Testis (tissue), 2 donors: ENCODE measurements at regions not wholly inside any gene's neighbourhood (a gene's known extent, or its start where the extent isn't known, plus 50 kb on each side); places are given as distances from the start of the nearest gene placed in this dataset.
"Not testable (repeated sequence)": the region's sequence is repeated elsewhere in the genome, so short reads cannot be mapped to it uniquely, and the experiment has no call there.

ENCODE experiments used
- DNase-seq: peaks from one replicate; pipeline ENCODE4 v3.0.0-alpha.2; 2019
- H3K27ac ChIP-seq, 2 donors: fragments of 200-600 bp; sonication (generic); one replicate each; pipeline ENCODE4 v1.5.1; 2019
- H3K27me3 ChIP-seq: fragments of 200-600 bp; sonication (generic); one replicate; pipeline ENCODE4 v1.5.1; 2019
- H3K36me3 ChIP-seq: fragments of 200-600 bp; sonication (generic); one replicate; pipeline ENCODE4 v1.5.1; 2017; ENCODE audit warnings: low read depth; ENCODE audit errors: missing control alignments
- H3K4me1 ChIP-seq: fragments of 200-600 bp; sonication (generic); one replicate; pipeline ENCODE4 v1.5.1; 2019
- H3K4me3 ChIP-seq, 2 donors: fragments of 200-600 bp; sonication (generic); one replicate each; pipeline ENCODE4 v1.5.1; 2017 to 2019
- H3K9me3 ChIP-seq: fragments of 200-600 bp; sonication (generic); one replicate; pipeline ENCODE4 v1.5.1; 2017
- POLR2A ChIP-seq: fragments of 450-650 bp; IDR thresholded peaks from one replicate; pipeline ENCODE4 v1.6.1; 2017; ENCODE audit warnings: antibody characterized with exemption, mild to moderate bottlenecking, moderate library complexity
- WGBS, 2 donors: methylation state at CpG; one replicate each; pipeline ENCODE4 v1.1.5; 2018; 5-methylcytosine and 5-hydroxymethylcytosine counted together
- intact Hi-C: fragments of 100-400 bp; cut with DNase I; formaldehyde crosslinking; loops from one replicate; pipeline ENCODE4 v1.15.1; 2023; ENCODE audit warnings: low total_unique reads
- TF ChIP-seq, protein P1 (sequence below), 3 experiments: fragments of 450-650 bp in 2 of 3; fragments of 200-600 bp in 1 of 3; sonication (generic) in 1 of 3; IDR thresholded peaks; one replicate each; pipeline ENCODE4 v1.5.1; 2016 to 2019; ENCODE audit warnings: antibody characterized with exemption in 3 of 3, mild to moderate bottlenecking in 2 of 3, moderate library complexity in 1 of 3

DNA sequence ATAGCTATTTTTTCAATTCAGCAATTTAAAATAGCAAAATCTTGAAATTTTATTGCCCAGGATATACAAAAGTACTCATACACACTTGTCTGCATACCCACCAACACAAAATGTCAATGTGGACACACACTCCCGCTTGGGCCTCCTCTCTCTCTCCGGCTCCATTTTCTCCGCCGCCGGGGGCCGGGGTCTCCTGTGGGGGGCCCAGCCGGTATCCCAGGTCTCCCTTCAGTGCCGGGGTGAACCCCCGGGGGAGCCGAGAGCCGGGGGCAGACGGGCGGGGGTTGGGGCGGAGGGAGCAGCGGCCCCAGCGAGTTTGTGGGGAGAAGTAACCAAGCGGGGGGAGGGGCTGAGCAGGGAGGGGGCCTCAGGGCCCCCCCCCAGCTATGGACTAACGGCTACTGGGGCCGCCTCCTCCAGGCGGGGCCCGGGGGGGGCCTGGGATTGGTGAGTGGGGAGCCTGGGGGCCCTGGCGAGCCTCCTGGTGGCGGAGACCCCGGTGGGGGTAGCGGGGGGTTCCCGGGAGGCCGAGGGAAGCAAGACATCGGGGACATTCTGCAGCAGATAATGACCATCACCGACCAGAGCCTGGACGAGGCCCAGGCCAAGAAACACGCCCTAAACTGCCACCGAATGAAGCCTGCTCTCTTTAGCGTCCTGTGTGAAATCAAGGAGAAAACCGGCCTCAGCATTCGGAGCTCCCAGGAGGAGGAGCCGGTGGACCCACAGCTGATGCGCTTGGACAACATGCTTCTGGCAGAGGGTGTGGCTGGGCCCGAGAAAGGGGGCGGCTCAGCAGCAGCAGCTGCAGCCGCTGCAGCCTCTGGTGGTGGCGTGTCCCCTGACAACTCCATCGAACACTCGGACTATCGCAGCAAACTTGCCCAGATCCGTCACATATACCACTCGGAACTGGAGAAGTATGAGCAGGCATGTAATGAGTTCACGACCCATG is 56.6 kb downstream of the CHST2 start:
- H3K4me1 ChIP-seq, intact Hi-C loops, H3K9me3 ChIP-seq, H3K27me3 ChIP-seq, H3K36me3 ChIP-seq, DNase-seq, H3K27ac ChIP-seq: not testable (repeated sequence)
- H3K4me3 ChIP-seq, result peak overlapping the region in 1 of 2 donors; percentile 9
- 76 to 79% methylated on average over 17 to 31 of the region's 47 CpGs for WGBS, 2 donors

DNA sequence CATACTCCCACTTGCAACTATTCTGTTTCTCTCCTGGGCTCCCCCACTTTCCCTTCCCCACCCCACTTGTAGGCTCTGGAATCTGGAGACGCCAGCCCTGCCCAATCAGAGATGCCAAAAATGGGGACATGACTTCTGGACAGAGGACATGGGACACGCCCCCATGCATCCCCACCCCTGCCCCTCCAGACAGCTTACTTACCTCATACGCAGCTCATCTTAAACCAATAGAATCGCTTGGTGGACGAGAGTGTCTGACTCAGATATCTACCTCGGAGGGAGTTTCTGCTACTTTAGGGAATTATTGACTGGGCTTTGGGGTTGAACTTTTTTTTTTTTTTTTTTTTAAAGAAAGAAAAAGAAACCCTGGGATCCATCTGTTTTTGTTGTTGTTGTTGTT is 58.4 kb downstream of the CHST2 start:
- H3K27ac ChIP-seq, intact Hi-C loops, H3K4me1 ChIP-seq, DNase-seq, H3K27me3 ChIP-seq, H3K9me3 ChIP-seq, H3K4me3 ChIP-seq, H3K36me3 ChIP-seq: not testable (repeated sequence)
- WGBS, 2 donors, result 63 to 67% methylated on average over 6 of the region's 6 CpGs

DNA sequence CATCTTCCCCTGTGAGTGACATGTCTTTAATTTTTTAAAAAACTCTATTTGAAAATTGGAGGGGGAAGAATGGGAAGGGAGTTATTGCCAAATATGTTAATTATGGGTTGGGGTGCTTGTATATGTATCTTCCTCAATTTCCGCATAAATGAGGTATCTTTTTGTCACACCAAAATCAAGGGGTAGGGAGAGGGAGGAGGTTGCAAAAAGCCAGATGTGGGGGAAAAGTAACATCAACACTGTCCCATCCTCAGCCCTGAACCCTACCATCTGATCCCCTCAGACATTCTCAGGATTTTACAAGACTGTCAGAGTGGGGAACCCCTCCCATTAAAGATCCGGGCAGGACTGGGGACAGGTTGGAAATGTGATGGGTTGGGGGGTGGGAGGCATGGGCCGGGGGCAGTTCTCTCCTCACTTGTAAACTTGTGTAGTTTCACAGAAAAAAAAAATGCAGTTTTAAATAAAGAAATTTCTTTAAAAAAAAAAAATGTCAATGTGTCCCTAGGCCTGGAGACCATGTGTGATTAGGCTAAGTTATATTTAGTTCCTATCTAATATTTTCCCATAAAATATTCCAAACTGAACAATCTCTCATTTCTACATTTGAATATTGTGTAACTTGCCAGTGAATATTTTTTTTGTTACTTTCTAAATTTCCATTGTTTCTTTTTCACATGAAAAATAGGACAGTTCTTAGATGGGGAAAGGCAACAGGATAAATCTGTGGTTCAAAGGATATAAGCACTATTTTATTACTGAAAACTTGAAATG is 59.4 kb downstream of the CHST2 start:
- WGBS, 2 donors, result 76 to 78% methylated on average over 3 of the region's 3 CpGs
- H3K36me3 ChIP-seq, H3K4me1 ChIP-seq, H3K9me3 ChIP-seq, DNase-seq, intact Hi-C loops, H3K4me3 ChIP-seq, H3K27me3 ChIP-seq, H3K27ac ChIP-seq: not testable (repeated sequence)

DNA sequence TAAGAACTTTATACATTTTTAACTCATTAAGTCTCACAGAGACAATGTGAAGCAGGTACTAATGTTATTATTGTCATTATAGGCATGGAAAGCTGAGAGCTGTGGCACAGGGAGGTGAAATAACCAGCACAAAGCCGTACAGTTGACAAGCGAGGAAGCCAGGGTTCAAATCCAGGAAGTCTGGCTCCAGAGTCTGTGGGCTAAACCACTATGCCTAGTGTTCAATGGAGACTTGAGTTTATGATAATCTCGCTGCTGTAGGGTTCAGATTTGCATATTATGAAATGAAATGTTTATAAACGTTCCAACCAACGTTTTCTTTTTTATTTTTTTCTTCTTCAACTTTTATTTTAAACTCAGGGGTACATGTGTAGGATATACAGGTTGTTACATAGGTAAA is 60.0 kb downstream of the CHST2 start:
- Histone ChIP-seq H3K36me3 (no peaks in the 10 kb centered on the region), H3K27ac (no peak overlapping the region), H3K4me1 (no peaks in the 10 kb centered on the region), H3K9me3 (no peaks in the 10 kb centered on the region), H3K27me3 (no peaks in the 10 kb centered on the region), H3K4me3 (no peak overlapping the region)
- 84% methylated on average over 5 of the region's 5 CpGs for WGBS, 2 donors
- intact Hi-C loops, result no loop called here
- no peak for DNase-seq
- TF ChIP-seq, protein P1, sequence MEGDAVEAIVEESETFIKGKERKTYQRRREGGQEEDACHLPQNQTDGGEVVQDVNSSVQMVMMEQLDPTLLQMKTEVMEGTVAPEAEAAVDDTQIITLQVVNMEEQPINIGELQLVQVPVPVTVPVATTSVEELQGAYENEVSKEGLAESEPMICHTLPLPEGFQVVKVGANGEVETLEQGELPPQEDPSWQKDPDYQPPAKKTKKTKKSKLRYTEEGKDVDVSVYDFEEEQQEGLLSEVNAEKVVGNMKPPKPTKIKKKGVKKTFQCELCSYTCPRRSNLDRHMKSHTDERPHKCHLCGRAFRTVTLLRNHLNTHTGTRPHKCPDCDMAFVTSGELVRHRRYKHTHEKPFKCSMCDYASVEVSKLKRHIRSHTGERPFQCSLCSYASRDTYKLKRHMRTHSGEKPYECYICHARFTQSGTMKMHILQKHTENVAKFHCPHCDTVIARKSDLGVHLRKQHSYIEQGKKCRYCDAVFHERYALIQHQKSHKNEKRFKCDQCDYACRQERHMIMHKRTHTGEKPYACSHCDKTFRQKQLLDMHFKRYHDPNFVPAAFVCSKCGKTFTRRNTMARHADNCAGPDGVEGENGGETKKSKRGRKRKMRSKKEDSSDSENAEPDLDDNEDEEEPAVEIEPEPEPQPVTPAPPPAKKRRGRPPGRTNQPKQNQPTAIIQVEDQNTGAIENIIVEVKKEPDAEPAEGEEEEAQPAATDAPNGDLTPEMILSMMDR (IDR thresholded peaks at IDR 0.05), result no peak
- no peak for TF ChIP-seq POLR2A

DNA sequence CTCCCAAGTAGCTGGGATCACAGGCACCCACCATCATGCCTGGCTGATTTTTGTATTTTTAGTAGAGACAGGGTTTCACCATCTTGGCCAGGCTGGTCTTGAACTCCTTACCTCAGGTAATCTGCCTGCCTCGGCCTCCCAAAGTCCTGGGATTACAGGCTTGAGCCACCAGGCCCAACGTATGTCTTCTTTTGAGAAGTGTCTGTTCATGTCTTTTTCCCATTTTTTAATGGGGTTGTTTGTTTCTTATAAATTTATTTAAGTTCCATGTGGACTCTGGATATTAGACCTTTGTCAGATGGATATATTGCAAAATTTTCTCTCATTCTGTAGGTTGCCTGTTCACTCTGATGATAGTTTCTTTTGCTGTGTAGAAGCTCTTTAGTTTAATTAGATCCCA is 61.3 kb downstream of the CHST2 start:
- H3K27me3 ChIP-seq, H3K4me3 ChIP-seq, H3K27ac ChIP-seq, DNase-seq, intact Hi-C loops, H3K4me1 ChIP-seq, H3K9me3 ChIP-seq, H3K36me3 ChIP-seq: not testable (repeated sequence)
- WGBS, 2 donors, result 94 to 96% methylated on average over 2 of the region's 2 CpGs

DNA sequence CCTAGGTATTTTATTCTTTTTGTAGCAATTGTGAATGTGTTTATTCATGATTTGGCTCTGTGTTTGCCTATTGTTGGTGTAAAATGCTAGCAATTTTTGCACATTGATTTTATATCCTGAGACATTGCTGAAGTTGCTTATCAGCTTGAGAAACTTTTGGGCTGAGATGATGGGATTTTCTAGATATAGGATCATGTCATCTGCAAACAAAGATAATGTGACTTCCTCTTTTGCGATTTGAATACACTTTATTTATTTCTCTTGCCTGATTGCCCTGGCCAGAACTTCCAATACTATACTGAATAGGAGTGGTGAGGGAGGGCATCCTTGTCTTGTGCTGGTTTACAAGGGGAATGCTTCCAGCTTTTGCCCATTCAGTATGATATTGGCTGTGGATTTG is 62.4 kb downstream of the CHST2 start:
- 70 to 71% methylated on average over 1 of the region's 1 CpG for WGBS, 2 donors
- H3K4me1 ChIP-seq, DNase-seq: not testable (repeated sequence)

DNA sequence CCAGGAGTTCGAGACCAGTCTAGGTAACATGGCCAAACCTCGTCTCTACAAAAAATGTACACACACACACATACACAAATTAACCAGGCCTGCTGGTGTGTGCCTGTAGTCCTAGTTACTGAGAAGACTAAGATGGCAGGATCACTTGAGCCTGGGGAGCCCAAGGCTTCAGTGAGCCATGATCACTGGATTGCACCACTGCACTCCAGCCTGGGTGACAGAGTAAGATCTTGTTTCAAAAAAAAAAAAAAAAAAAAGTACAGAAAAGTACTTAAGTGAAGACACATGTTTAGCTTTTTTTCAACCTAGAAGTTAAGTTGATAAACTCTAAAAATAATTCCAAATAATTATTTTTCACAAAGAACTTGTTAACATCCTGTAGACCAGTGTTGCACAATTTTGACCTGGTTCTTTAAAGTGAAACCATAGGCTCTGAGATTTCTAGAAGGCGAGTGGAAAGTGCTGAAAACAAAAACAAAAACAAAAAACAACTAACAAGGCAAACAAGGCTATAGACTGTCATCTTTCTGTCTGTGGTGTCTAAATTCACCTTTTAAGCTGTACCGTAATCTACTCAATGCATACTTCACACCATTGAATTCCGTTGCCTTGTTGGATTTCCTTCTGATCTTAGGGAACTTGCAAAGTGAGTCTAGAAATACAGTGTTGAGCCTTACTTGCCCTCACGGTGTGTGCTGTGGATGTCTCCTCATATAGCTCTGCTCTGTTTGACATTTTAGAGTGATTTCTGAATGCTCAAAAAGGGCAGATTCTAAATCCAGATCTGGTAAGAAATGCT is 63.5 kb downstream of the CHST2 start:
- intact Hi-C loops, result no loop called here
- Histone ChIP-seq H3K36me3 (no peaks in the 10 kb centered on the region), H3K27ac (no peak overlapping the region), H3K9me3 (no peaks in the 10 kb centered on the region), H3K27me3 (no peaks in the 10 kb centered on the region), H3K4me3 (no peak overlapping the region), H3K4me1 (no peaks in the 10 kb centered on the region)
- TF ChIP-seq POLR2A, result no peak
- TF ChIP-seq, protein P1 (IDR thresholded peaks at IDR 0.05), result no peak
- 90% methylated on average over 6 of the region's 6 CpGs for WGBS, 2 donors
- no peak for DNase-seq

More for the DNA sequence above, 62.4 kb downstream of the CHST2 start:
- H3K27ac ChIP-seq, intact Hi-C loops, H3K9me3 ChIP-seq, H3K27me3 ChIP-seq, H3K36me3 ChIP-seq, H3K4me3 ChIP-seq: not testable (repeated sequence)
